H4 (cell line): ENCODE measurements at regions not wholly inside any gene's neighbourhood (a gene's known extent, or its start where the extent isn't known, plus 50 kb on each side); places are given as distances from the start of the nearest gene placed in this dataset.

Source experiments
- DNase-seq: peaks from one replicate; pipeline ENCODE4 v3.0.0-alpha.2; 2015; ENCODE audit warnings: low spot score

- no peak for DNase-seq
Measured at GRCh38 chr4:141403782-141404181, 183.1 kb downstream of the ZNF330 start.

DNA sequence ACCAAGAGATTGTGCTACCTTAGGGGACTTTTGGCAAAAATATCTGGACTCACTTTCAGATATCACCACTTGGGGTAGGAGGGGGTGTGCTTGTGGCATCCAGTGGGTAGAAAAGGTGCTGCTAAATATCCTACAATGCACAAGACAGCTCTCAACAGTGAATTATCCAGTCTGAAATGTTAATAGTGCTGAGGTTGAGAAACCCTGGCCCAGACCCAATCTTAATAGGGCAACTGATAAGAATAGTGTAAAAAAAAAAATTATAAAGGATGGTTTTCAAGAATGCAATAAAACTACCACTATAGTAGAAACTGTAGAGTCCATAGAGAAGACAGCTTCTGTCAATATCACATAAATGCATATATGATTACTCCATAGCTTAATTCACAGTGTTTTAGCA lies 185.5 kb downstream of the ZNF330 start:
- no peak for DNase-seq

DNA sequence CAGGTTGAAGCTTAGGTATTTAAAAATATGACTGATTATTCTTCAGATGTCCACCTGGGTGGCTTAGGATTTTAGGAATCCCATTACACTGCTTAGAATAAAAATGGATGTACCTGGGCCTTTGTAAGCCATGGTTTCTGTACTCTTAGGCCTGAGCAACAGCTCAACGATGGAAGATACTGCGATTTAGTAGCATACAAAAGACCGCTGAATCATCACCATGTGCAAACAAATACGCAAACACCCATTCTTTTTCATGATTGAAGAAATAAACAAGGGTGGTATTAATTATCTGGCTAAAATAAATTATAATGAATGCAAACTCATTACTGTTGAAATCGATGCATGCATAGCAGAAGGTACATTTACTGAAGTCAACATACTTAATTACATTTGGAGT lies 188.9 kb downstream of the ZNF330 start:
- DNase-seq, result no peak

GRCh38 chr4:141410839-141411238 lies 190.1 kb downstream of the ZNF330 start:
- no peak for DNase-seq

GRCh38 chr4:141411936-141412335 lies 191.2 kb downstream of the ZNF330 start:
- no peak for DNase-seq

GRCh38 chr4:141413366-141413765 lies 192.7 kb downstream of the ZNF330 start:
- no peak for DNase-seq

GRCh38 chr4:141415651-141416050 lies 195.0 kb downstream of the ZNF330 start:
- no peak for DNase-seq

GRCh38 chr4:141416219-141416618 lies 195.5 kb downstream of the ZNF330 start:
- DNase-seq, result no peak

- DNase-seq, result no peak
Measured at GRCh38 chr4:141416677-141417363, 196.1 kb downstream of the ZNF330 start.

- no peak for DNase-seq
Measured at GRCh38 chr4:141417387-141417786, 196.7 kb downstream of the ZNF330 start.

DNA sequence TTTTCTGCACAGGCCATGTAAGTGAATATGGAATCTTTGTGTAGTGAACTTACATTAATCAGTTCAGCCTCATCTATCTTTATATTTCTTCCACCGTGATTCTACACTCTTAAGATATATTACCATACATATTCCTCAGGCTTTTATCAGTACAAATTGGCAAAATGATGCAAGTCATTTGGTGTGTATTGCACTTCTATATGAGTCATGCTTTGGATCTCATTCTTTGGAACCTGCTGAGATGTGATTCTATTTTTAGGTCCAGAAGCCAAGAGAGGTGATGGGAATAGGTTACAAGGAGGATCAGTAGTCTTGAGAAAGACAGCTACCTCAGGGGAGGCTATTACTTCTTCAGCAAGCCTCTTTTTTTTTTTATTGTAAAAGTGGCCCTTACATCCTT lies 204.4 kb downstream of the ZNF330 start:
- DNase-seq, result no peak

- DNase-seq, result no peak
Measured at GRCh38 chr4:141427726-141428296, 207.1 kb downstream of the ZNF330 start.

GRCh38 chr4:141429933-141430332 lies 206.4 kb upstream of the IL15 start:
- DNase-seq, result no peak

GRCh38 chr4:141430686-141431085 lies 205.7 kb upstream of the IL15 start:
- no peak for DNase-seq

- DNase-seq, result no peak
Measured at GRCh38 chr4:141432000-141432712, 204.2 kb upstream of the IL15 start.

DNA sequence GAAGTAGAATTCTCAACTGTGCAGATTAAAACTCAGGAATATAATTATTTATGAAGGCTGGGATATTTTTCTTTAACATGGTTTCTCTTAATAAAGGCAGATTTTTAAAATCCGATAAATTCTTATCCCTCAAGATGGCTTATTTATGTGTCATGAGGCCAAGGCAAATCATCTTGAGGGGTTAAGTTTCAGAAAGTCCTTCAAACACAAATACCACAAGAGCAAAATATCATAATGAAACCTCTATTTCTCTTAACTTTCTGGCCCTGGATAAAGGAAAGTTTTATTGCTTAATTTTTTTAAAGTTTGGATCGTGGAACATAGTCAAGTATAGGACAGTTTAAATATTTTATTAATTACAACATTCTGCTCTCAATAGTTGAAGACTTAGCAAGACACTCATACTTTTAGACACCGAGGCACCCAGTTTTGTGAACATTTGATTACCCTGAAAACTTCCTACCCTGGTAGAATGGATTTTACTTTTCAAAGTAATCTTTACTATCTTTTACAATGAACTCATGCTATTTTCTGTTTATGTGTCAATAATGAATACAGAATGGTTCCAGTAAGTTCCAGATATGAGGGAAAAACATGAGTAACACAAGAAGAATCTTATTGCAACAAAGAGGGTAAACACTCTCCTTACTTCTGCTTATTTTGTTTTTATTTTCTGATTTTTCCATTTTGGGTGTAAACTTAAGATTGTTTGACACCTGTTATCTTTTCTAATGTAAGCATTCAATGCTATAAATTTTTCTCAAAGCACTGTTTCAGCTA lies 200.7 kb upstream of the IL15 start:
- no peak for DNase-seq

- DNase-seq, result no peak
Measured at GRCh38 chr4:141439223-141439622, 197.2 kb upstream of the IL15 start.

- DNase-seq, result no peak
Measured at GRCh38 chr4:141447761-141448160, 188.6 kb upstream of the IL15 start.

DNA sequence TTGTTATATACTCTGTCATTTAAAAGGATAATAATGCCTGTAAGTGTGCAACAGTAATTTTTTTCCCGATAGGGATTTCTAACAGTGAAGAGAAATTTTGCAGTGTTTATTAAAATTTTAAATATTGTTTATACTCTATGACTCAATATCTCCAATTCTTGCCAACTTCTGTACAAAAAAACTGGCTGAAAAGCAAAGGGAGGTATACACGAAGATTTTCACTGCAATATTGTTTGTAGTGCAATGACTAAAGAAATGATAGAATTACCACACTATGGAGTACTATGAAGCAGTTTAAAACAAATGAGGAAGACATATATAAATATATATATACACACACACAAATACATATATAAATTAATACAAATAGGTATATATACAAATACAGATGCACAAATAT lies 187.9 kb upstream of the IL15 start:
- no peak for DNase-seq

- DNase-seq, result no peak
Measured at GRCh38 chr4:141449927-141450326, 186.5 kb upstream of the IL15 start.

GRCh38 chr4:141455651-141456050 lies 180.7 kb upstream of the IL15 start:
- DNase-seq, result no peak

DNA sequence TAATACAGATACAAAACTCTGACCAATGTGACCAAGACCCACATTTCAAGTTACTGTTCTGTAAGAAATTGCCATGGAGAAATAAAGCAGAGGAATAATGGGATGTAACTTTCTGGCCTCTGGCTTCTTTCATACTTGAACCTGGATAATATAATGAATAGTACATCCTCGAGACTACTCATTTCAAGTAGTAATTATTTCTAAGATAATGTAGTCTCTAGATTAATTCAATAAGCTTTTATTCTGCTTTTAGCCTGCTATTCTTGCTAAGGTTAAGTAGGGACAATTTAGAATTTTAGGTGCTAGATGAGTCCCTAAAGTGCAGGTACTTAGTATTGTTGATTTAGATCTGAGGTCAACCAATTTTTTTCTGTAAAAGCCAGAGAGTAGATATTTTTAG lies 178.7 kb upstream of the IL15 start:
- DNase-seq, result no peak

DNA sequence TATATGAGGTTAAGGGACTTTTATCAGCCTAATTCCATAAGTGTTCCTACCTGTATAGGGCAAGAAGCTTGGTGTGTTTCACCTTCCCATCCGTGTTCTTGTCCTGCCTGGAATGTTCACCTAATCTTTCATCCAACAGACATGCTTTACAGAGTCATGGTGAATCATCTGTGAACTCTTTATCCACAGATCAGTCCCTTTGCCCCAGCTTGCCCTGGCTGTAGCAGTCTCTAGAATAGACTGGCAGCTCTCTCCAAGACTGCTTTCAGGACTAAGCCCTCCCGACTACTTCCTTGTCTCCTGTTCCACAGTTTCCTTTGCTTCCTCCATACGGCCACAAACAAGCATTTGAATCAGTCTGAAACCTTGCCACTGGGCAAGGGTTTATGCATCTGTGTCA lies 177.9 kb upstream of the IL15 start:
- DNase-seq, result no peak
